GM21367 (cell line): ENCODE measurements at regions not wholly inside any gene's neighbourhood (a gene's known extent, or its start where the extent isn't known, plus 50 kb on each side); places are given as distances from the start of the nearest gene placed in this dataset.

Experiments
- ATAC-seq: cut with Tn5 transposase; IDR thresholded peaks from one replicate; pipeline ENCODE4 v1.9.1; 2021; ENCODE audit not compliant: unreplicated experiment

DNA sequence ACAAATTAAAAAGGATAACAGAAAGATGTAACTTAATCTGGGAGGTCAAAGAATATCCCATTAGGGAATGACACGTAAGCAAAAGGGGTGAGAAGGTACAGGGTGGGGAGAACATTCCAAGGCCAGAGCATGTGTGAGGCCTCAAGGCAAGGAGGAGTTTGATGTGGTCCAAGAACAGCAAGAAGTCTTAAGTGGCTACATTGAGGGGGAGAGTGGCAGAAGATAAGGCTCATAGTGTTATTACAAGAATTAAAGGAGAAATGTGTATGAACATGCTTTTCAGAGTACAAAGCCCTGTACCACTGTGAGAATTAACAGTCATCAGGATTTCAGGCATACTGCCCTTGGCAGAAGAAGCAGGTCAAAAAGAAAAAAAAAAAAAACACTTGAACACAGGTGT lies 174.4 kb upstream of the ERBB4 start:
- no peak for ATAC-seq

DNA sequence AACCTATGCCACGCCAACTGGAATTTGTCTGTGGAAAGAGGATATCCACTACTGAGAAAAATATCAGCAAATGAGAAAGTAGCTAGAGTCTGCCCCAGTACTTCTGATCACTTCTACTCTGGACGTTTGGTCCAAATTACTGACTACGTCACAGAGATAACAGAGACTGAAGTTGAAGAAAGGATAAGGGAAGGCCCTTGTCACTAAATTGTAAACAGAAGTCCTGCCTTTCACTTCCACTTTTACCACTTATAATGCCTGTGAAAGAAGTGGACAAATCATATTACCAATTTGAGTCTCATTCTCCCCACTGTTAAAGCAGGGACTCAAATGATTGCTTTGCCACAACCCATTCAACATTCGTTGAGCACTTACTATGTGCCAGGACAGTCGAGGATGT lies 173.9 kb upstream of the ERBB4 start:
- ATAC-seq: no peak

DNA sequence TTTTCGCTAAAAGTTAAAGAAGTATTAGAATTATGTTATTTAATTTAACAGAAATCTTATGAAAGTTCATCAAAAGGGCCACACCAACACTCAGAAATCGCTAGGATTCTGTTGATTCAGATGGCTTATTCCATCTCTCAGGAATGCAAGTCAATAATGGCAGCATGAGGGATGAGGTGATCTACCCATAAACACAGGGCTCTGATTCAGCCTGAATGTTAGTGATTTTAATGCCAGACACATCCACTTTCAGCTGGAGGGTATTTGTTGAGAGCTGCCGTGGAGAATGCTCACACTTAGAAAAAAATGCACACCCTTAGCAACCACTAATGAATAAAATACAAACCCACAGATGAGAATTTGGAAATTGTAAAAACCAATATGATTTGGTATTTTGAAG lies 173.3 kb upstream of the ERBB4 start:
- ATAC-seq: no peak

DNA sequence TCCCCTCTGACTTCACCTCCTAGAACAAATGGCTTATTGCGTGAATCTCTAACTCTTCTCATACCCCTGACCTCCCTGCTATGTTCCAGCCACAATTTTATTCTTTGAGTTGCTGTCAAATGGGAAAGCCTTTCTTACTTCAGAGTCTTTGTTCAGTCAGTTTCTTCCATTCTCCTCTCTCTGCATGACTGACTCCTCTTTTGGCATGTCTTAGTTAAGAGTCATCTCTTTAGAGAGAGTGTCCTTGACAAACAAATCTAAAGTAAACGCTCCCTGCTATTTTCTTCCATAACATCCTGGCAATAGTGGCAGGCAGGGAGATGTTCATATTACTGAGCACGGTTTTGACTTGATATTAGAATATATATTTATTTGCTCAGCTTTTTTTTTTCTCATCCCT lies 170.7 kb upstream of the ERBB4 start:
- ATAC-seq: no peak

DNA sequence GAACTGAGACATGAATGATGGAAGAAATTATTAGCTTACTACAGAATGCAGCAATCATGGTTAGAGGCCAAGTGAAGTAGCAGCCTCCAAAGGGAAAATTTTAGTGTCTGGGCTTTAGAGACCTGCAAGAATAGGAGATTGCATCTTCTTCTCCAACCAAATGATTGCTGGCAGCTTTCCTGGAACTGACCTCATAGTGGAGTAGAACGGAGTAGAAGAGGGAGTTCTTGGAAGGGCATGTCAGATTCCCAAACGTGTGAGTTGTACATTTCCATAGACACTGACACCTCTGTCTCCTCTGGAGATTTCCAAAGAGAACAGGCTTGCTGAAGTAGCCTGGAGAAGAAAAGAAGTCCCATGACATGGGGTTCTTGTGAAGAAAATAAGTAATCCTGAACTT lies 169.8 kb upstream of the ERBB4 start:
- ATAC-seq: no peak

DNA sequence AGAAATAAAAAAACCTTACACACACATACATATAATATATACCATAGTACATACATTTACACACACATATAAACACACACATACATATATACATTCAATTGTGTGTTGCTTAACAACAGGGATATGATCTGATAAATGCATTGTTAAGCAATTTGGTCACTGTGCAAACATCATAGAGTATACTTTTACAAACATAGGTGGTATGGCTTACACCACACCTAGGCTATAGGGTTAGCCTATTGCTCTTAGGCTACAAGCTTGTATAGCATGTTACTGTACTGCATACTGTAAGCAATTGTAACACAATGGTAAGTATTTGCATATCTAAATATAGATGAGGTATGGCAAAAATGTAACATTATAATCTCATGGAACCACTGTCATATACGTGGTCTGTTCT lies 156.8 kb upstream of the ERBB4 start:
- ATAC-seq: no peak

DNA sequence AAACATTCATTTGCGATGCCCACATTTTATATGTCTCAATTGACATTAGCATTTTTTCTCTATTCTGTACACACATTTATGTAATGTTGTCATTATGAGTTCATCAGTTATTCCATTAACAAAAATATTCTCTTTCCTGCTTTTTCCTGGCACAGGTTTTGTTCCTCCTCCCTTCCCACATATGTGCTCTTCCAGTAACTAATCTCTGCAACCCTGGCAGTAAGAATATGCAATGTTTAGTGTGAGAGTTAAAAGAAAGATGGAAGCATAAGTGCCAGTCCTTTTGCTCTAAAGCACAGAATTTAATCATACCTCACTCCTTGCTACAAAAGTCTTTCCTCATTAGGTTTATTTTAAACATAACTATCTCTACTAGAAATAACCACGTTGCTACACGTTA lies 155.8 kb upstream of the ERBB4 start:
- no peak for ATAC-seq

DNA sequence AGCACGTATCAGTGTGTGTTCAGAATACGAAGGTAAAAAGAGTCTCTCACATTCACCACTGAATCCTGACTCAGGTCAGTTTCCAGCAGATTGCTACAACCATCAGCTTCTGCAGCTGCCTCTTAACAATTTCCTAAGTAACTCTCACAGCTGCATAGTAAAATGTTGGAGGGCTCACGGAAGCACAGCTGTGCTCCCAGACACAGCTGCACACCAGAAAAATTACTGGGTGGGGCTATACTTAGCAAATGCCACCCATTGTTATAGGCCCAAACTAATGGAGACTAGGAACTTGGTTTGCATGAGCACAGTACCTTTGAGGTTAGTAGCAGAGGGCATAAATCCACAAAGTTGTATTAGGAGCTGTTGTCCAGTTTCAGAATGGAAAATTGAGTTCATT lies 153.9 kb upstream of the ERBB4 start:
- ATAC-seq: no peak

DNA sequence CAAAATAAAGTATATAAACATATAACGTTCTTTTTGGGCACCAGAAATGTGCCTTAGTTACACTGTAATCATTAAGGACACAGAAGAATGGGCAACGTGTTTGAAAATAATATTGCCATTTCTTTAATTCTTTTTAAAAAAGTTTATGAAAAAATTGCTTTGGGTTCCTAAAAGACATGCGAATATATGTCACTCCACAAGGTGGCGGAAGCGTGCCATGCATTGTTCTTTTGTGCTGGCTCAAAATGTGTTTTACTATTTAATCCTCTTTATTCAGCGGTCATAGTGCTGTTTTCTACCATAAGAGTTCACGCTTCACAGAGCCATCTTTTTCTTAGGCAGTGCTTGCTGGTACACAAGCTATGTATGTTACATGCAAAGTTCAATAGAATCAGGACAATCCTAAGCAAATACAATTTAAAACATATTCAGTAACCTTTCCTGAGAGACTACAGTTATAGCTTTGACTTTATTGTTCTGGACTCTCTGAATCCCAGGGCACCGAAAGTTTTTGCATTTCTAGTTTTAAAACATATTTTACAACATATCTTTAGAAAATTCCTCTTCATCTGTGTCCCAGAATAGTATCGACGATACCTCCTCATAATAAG lies 147.8 kb upstream of the ERBB4 start:
- ATAC-seq: peak; percentile 75

DNA sequence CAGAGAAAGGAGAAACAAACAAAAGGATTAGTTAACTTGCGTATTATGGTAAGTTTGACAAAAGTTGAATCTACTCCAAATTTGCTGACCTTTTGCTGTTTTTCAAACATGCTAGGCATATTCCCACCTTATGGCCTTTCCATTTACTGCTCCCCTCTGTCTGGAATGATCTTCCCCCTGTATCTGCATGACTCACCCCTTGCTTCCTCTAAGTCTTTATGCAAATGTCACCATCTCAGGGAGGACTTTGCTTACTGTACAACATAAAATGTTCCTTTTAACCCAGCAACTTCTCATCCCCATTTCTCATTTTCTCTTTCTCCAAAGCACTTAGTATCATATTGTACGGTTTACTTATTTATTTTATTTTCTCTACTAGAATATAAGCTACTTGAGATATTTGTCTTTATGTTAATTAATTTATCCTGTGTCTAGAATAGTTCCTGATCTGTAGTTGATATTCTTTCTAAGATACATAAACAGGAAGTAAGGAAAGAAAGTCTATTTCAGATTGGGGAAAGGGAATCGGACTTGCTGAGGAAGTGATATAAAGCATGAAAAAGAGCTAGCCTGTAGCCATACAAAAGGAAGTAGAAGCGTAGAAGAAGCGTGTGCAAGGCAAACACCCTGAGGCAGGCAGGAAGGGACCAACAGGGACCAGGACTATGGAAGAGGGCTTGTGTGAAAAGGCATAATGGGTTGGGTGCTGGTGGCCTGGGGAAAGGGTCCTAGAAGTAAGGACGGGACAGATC lies 144.9 kb upstream of the ERBB4 start:
- ATAC-seq: no peak

DNA sequence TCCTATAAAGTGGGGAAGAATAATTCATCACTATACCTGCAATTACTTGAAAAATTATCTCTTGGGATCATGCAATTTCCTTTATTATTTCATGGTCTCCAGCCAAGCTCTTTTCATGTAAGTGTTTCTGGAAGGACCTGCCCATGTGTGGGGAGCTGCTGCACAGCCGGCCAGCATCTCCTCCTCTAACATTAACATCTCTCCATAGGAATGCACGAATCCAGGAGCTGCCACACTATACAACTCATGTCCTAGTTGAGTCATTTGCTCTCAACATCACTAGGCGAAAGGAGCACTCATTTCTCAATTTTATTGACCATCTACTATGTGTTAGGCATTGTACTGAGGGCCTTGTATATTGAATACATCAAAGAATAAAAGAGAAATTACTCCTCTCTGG lies 144.3 kb upstream of the ERBB4 start:
- ATAC-seq: no peak

DNA sequence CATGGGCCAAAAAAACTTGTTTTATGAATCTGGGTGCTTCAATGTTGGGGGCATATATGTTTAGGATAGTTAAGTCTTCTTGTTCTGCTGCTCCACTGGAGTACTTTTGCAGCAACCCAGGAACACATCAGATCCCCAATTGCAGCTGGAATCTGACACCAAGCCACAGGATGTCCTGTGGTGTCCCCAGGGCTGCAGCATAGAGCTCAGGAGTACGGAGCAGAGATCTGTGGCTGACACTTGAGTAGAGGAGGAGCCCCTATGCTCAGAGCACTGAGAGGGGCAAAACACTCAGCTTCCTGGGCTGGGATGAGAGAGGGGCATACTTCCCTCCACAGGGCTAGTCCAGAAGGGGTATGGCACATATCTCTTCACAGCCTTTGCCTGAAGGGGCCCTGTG lies 138.9 kb upstream of the ERBB4 start:
- ATAC-seq: no peak

DNA sequence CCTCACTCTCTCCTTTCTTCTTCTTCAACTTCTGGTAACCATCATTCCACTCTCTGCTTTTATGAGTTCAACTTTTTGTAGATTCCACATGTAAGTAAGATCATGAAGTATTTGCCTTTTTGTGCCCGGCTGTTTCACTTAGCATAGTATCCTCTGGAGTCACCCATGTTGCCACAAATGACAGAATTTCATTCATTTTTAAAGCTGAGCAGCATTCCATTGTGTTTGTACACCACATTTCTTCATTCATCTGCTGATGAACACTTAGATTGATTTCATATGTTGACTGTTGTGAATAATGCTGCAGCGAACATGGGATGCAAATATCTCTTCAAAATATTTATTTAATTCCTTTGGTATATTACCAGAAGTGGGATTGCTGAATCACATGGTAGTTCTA lies 133.6 kb upstream of the ERBB4 start:
- no peak for ATAC-seq

DNA sequence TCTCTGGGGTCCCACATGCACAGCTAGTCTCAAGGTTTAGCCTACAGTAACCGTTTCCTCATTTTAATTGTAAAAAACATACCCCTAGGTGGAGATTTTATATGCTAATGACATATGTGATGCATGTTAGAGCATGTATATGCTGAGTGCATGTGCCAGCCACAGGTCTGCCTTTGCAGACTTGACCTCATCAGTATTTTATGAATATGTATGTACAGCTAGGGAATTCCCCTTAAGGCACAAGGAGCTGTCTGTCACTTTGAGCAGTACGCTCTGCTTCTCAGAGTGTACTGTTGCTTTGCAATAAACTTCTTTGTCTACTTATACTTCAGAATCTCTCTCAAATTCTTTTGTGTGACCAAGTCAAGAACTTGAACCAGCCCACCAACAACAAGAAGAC lies 131.2 kb upstream of the ERBB4 start:
- no peak for ATAC-seq

DNA sequence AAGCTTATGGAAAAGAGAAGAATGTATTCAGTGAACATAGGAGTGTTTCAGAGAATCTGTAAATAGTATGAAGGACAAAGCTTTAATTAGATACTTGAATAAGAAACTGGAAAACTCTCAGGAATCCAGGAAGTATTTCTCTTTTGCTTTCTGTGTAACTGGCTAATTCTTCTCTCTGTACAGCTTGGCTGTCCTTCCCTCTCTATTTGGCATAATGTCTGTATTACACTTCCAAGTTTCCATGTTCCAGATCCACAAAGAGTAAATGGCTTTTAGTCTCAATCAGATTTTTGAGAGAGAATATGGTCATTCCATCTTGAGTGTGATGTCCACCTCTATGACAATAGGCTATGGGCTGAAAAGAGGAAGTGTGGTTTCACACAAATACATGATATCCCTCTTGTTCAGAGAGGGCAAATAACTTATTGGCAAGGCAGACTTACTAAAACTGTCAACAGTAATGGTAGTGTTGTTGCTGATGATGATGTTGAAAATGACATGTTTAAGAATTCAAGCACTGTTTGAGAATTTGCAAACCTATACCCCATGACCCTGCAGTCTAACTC lies 129.2 kb upstream of the ERBB4 start:
- ATAC-seq: no peak

DNA sequence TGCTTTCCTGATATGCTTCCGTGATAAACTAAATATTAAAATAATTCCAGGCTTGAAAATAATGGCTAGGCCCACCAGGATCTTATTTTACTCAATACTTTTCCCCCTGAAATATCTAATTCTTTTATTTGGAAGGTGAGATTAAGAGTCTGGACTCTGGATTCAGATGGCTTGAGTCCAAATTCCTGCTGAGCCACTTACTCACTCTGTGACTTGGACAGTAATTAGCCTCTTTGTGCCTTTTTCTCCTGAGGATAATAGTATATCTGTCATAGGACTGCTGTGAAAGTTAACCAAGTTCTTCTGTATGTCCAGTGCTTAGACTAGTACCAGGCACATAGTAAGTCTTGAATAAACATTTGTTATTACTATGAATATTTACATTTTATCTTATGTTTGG lies 127.3 kb upstream of the ERBB4 start:
- ATAC-seq: no peak

DNA sequence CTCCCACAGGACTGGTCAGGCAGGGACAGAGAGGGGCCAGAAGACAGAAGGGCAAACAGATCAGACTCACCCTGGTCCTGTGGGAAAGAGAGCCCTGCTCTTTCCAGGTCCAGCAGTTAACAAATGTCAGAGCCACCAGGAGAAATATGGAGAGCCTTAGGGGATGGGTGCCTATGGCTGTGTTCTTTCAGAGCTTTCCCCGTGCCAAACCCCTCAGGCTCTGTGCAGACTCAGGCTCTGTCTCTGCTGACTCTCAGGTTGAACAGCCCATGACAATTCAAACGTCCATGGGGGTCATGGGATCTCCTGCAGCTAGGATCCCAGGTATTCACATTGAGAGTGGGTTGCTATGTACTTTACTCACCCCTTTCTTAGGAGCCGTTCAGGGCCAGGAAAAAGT lies 120.8 kb upstream of the ERBB4 start:
- ATAC-seq: no peak

DNA sequence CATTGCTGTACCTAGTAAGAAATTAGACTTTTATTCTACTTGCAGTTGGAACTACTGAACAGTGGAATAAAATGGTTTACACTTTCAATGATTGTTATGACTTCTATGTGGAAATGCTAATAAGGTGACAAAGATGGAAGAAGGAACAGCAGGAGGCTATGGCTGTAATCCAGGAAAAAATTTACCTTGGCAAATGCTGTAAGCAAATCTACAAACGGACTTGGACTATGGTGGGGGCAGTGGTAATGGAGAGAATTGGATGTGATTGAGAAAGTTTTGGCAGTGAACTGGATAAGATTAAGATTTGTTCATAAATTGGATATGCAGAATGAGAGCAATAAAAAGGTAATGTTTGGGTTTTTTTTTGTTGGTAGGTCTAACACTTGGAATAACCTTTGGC lies 111.0 kb upstream of the ERBB4 start:
- ATAC-seq: no peak

DNA sequence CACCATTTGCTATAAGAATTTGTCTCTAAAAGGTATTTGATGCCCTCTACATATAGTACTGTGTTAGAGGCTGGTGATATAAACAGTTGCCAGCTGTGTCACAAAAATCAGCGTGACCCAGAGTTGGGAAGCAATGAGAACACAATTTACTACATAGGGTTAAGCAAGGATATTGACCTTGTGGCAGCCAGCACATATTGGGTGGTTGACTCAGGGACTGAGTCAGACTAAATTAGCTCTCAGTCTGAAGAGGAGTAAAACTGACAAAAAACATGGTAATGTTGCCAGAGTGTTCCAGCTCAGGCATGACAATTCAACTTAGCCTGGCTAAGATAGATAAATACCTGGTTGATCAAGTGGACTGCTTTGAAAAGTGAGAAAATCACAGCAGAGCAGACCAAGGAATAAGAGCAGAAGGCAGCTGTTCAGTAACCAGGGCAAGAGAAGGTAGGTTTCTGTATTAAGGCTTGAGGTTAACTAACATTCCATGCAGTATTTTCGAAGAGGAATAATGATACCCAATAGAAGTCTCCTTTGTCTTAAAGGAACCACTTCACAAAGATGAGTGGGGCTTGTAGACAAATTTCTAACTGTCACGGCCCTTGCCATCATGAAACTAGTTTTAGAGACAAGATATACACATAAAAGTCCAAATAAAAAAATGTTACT lies 108.2 kb upstream of the ERBB4 start:
- ATAC-seq: no peak

DNA sequence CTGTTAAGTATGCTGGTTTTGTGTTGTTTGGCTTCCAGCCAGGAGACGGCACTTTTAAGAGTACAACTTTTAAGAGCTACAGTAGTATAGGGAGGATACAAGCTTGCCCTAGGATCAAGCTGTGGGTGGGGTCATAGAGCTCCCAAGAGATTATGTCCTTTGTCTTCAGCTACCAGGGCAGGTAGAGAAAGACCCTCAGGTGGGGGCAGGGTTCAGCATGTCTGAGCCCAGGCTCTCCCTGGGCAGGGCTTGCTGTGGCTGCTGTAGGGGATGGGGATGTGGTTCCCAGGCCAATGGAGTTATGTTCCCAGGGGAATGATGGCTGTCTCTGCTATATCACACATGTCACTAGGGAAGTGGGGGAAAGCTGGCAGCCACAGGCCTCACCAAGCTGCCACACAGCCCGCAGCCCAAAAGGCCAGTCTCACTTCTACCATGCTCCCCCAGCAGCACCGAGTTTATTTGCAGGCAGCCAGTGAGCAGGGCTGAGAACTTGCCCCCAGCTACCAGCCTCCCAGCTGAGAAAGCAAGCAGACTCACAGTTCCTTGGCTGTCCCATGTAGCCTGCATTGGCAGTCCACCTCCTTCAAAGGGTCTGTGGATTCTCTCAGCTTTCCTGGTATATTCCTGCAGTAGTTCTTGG lies 105.7 kb upstream of the ERBB4 start:
- no peak for ATAC-seq

DNA sequence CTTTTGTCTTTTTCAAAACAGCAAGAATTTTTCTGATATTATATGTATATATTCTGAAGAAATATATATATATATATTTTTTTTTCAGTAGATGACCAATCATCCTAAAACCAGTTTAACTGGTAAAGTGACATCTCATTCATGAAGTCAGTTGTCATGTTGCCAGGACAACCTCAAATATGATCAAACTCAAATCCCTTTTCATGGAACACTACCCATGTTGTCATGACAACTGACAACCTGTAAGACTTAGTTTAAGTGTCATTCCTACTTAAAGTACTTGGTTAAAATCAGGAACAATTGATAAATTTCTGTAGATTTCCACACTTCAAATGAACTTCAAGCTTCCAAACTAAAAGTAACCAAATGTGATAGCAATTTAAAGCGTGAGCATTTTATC lies 101.8 kb upstream of the ERBB4 start:
- ATAC-seq: no peak

DNA sequence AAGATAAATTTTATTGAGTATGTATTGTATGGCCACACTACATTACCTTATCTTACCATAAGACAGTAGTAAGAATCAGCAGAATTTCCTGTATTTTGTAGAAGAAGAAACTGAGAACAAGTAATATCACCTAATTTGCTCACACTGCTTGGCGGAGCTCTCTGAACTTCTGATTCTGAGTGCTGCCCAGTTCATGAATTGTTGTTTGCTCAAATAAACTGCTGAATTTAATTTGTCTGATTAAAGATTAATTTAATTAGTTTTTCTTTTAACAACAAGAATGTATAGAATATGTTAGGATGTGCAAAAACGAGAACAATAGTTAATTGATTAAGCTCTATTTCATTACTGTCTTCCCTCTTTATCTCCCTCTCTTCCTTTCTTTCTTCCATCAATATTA lies 100.1 kb upstream of the ERBB4 start:
- no peak for ATAC-seq
